K562 (cell line): ENCODE measurements at regions not wholly inside any gene's neighbourhood (a gene's known extent, or its start where the extent isn't known, plus 50 kb on each side); places are given as distances from the start of the nearest gene placed in this dataset.

ENCODE experiments used
- ARNT ChIP-seq, 2 experiments: fragments of 450-650 bp; IDR thresholded peaks; 2 replicates each; pipeline ENCODE4 v1.6.1; 2016; ENCODE audit warnings: mild to moderate bottlenecking in 1 of 2
- CTCF ChIP-seq, 3 experiments: IDR thresholded peaks in 2 of 3; conservative IDR thresholded peaks in 1 of 3; 2 replicates each; pipeline ENCODE4 v1.5.1; 2011 to 2012; ENCODE audit warnings: low read length in 3 of 3, mild to moderate bottlenecking in 3 of 3, control low read depth in 2 of 3, improper control_type of control experiment in 1 of 3, inconsistent platforms in 1 of 3, low read depth in 1 of 3, mixed read lengths in 1 of 3, moderate library complexity in 1 of 3; ENCODE audit not compliant: insufficient read depth in 2 of 3
- E2F3 ChIP-seq: fragments of 250-450 bp; sonication (Bioruptor Pico); IDR thresholded peaks from 2 replicates; pipeline ENCODE4 v1.4.0; 2020; ENCODE audit warnings: mild to moderate bottlenecking
- HDAC2 ChIP-seq: fragments of 450-650 bp; IDR thresholded peaks from 2 replicates; pipeline ENCODE4 v1.6.1; 2016; ENCODE audit warnings: mild to moderate bottlenecking
- MTA3 ChIP-seq: fragments of 450-650 bp; formaldehyde crosslinking; IDR thresholded peaks from 2 replicates; pipeline ENCODE4 v1.6.1; 2017; ENCODE audit warnings: mild to moderate bottlenecking, borderline replicate concordance
- SPI1 ChIP-seq: IDR thresholded peaks from 2 replicates; pipeline ENCODE4 v1.6.1; 2011; ENCODE audit warnings: low read depth, low read length, control low read depth, borderline replicate concordance
- TAF15 ChIP-seq: fragments of 200-400 bp; formaldehyde crosslinking; IDR thresholded peaks from 2 replicates; pipeline ENCODE4 v1.6.1; 2017; ENCODE audit warnings: mild to moderate bottlenecking, low read depth, low read length, moderate library complexity

GRCh38 chr20:4532772-4533171, 153.5 kb upstream of the PRNP start:
- TF ChIP-seq ARNT (IDR thresholded peaks at IDR 0.05) (no peak), E2F3 (CRISPR knock-in tag) (no peak), SPI1 (no peak), HDAC2 (no peak), TAF15 (no peak), CTCF (IDR thresholded peaks at IDR 0.05 in 2 of 3, conservative IDR thresholded peaks at IDR 0.05 in 1 of 3; ENCODE audit: insufficient read depth in 2 of 3, low read depth in 1 of 3, low read length in 3 of 3) (no peak), MTA3 (no peak)
